ENCODE measurements at regions not wholly inside any gene's neighbourhood (a gene's known extent, or its start where the extent isn't known, plus 50 kb on each side); places are given as distances from the start of the nearest gene placed in this dataset.

DNA sequence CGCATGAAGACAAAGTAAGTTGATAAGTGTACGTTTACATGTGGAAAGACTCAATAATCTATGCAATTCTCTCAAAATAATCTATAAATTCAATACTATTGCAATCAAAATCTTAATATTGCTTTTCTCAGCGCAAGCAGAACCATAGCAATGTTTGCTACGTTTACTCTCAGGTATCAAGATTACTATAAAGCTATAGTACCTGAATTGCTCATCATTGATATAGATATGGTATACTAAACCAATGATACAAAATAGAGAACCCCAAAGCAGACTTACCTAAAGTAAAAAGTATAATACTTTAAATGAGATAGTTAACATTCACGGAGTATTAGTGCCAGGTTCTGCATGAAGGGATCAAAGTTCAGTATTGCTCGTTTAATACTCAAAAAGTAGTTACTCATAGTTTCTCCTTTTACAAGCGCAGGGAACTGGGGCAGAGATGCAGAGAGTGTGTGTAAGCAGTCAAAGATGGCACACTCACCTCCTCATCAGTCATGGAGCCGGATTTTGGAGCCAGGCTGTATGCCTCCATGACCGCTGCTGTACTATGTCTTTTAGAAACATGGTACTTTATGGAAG lies 391.0 kb upstream of the ID2 start:
- no peak for TF ChIP-seq EZH2phosphoT487 (IDR thresholded peaks at IDR 0.05; ENCODE audit: insufficient read depth, low read depth)
- no peak for TF ChIP-seq EZH2 (IDR thresholded peaks at IDR 0.05; ENCODE audit: insufficient read depth, poor library complexity, severe bottlenecking)

All from GM23248 (cell line).